ENCODE measurements at regions not wholly inside any gene's neighbourhood (a gene's known extent, or its start where the extent isn't known, plus 50 kb on each side); places are given as distances from the start of the nearest gene placed in this dataset.
A peak's percentile ranks its signal among the peaks of the same experiment; 100 is the strongest.

GRCh38 chr6:68040312-68040778, 594.7 kb upstream of the ADGRB3 start:
- Histone ChIP-seq H3K27ac (no peak overlapping the region), H3K4me3 (no peak overlapping the region), H3K4me1 (no peaks in the 10 kb centered on the region), H3K4me2 (peak overlapping the region; percentile 46; the same call in 2 of the 3 replicates), H3K9me3 (no peaks in the 10 kb centered on the region)
- POLR2A ChIA-PET = no interaction called here
- 5% methylated on average over 13 of the region's 13 CpGs for WGBS (ENCODE audit: missing lambda C conversion rate)
- ATAC-seq = no peak
- no peak for DNase-seq (ENCODE audit: low read depth in 1 of 2, low spot score in 1 of 2)
- CTCF ChIA-PET = no interaction called here
- TF ChIP-seq PBX3 (IDR thresholded peaks at IDR 0.05) (no peak), ZNF302 (CRISPR knock-in tag; IDR thresholded peaks at IDR 0.05) (no peak), JUN (IDR thresholded peaks at IDR 0.05) (no peak), NPAS2 (CRISPR knock-in tag; IDR thresholded peaks at IDR 0.05; ENCODE audit: borderline replicate concordance) (no peak), ESRRA (IDR thresholded peaks at IDR 0.05; ENCODE audit: borderline replicate concordance, low read length) (no peak), POLR2A (IDR thresholded peaks at IDR 0.05; ENCODE audit: low read length) (no peak), GATA3 (IDR thresholded peaks at IDR 0.05; ENCODE audit: borderline replicate concordance) (no peak), FOSL2 (IDR thresholded peaks at IDR 0.05) (no peak), FOSL2 (CRISPR knock-in tag; IDR thresholded peaks at IDR 0.05) (no peak), RARB (CRISPR knock-in tag; IDR thresholded peaks at IDR 0.05) (no peak), FOSB (CRISPR knock-in tag; IDR thresholded peaks at IDR 0.05) (no peak), RAD21 (conservative IDR thresholded peaks at IDR 0.05 in 1 of 2, IDR thresholded peaks at IDR 0.05 in 1 of 2) (no peak), TP53 (CRISPR knock-in tag; IDR thresholded peaks at IDR 0.05) (no peak)
- TF ChIP-seq, protein P1, sequence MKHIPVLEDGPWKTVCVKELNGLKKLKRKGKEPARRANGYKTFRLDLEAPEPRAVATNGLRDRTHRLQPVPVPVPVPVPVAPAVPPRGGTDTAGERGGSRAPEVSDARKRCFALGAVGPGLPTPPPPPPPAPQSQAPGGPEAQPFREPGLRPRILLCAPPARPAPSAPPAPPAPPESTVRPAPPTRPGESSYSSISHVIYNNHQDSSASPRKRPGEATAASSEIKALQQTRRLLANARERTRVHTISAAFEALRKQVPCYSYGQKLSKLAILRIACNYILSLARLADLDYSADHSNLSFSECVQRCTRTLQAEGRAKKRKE (CRISPR knock-in tag; IDR thresholded peaks at IDR 0.05; ENCODE audit: low read depth) = no peak
- TF ChIP-seq, protein P2, sequence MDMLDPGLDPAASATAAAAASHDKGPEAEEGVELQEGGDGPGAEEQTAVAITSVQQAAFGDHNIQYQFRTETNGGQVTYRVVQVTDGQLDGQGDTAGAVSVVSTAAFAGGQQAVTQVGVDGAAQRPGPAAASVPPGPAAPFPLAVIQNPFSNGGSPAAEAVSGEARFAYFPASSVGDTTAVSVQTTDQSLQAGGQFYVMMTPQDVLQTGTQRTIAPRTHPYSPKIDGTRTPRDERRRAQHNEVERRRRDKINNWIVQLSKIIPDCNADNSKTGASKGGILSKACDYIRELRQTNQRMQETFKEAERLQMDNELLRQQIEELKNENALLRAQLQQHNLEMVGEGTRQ (IDR thresholded peaks at IDR 0.05) = no peak
- no peak for FAIRE-seq

GRCh38 chr6:68039641-68040311, 595.3 kb upstream of the ADGRB3 start:
- H3K4me1 ChIP-seq = no peaks in the 10 kb centered on the region
- no peak overlapping the region for H3K27ac ChIP-seq
- no peak for FAIRE-seq
- ChIA-PET POLR2A (no interaction called here), CTCF (no interaction called here)
- no peak for TF ChIP-seq NPAS2 (CRISPR knock-in tag; IDR thresholded peaks at IDR 0.05; ENCODE audit: borderline replicate concordance)
- no peaks in the 10 kb centered on the region for H3K9me3 ChIP-seq
- H3K4me3 ChIP-seq = no peak overlapping the region
- WGBS (ENCODE audit: missing lambda C conversion rate) = 4% methylated on average over 4 of the region's 5 CpGs
- peak overlapping the region; percentile 46; the same call in 2 of the 3 replicates for H3K4me2 ChIP-seq
- ATAC-seq = no peak
- DNase-seq (ENCODE audit: low read depth in 1 of 2, low spot score in 1 of 2) = no peak

DNA sequence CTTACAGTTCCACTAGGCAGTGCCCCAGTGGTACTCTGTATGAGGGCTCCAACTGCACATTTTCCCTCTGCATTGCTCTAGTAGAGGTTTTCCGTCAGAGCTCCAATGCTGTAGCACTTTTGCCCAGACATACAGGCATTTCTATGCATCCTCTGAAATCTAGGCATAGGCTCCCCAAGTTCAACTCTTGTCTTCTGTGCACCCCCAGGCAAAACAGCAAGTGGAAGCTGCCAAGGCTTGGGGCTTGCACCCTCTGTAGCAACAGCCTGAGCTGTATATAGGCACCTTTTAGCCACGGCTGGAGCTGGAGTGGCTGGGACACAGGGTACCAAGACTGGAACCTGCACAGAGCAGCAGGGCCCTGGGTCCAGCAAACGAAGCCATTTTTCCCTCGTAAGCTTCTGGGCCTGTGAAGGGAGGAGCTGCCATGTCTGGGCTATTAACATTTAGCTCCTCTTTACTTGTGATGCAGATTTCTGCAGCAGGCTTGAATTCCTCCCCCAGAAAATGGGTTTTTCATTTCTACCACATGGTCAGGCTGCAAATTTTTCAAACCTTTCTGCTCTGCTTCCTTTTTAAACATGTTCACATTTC, 596.2 kb upstream of the ADGRB3 start:
- no peak overlapping the region for H3K4me2 ChIP-seq
- no peak for ATAC-seq
- no peaks in the 10 kb centered on the region for H3K9me3 ChIP-seq
- no peak for DNase-seq (ENCODE audit: low read depth in 1 of 2, low spot score in 1 of 2)
- ChIA-PET CTCF (no interaction called here), POLR2A (no interaction called here)
- 67% methylated on average over 1 of the region's 4 CpGs for WGBS (ENCODE audit: missing lambda C conversion rate)
- no peak overlapping the region for H3K27ac ChIP-seq
- H3K4me1 ChIP-seq = no peaks in the 10 kb centered on the region
- TF ChIP-seq GATA3 (IDR thresholded peaks at IDR 0.05; ENCODE audit: borderline replicate concordance) (no peak), TFCP2L1 (CRISPR knock-in tag; IDR thresholded peaks at IDR 0.05) (no peak), NFE2L2 (conservative IDR thresholded peaks at IDR 0.05; ENCODE audit: low read length) (no peak), SMC3 (IDR thresholded peaks at IDR 0.05) (no peak), PHF8 (IDR thresholded peaks at IDR 0.05; ENCODE audit: borderline replicate concordance, low read depth) (no peak), ESRRA (IDR thresholded peaks at IDR 0.05; ENCODE audit: borderline replicate concordance, low read length) (no peak)
- TF ChIP-seq, protein P2 (IDR thresholded peaks at IDR 0.05) = no peak
- no peak overlapping the region for H3K4me3 ChIP-seq
- FAIRE-seq = no peak

All from A549 (cell line).